HepG2 (cell line): ENCODE measurements at regions not wholly inside any gene's neighbourhood (a gene's known extent, or its start where the extent isn't known, plus 50 kb on each side); places are given as distances from the start of the nearest gene placed in this dataset.

ENCODE experiments used
- ATAC-seq: fragments of 200-7000 bp; cut with Tn5 transposase; 3 replicates; pipeline ENCODE4 v1.9.1; 2020; ENCODE audit warnings: mild to moderate bottlenecking, moderate library complexity
- BruUV-seq: library from RNA; stranded (reverse); fragments of 400-500 nt; replicated peaks from 2 replicates; lab custom pipeline; 2021; lab: Mats Ljungman, UMichigan
- CTCF ChIA-PET: fragments of 300-600 bp; formaldehyde crosslinking; extraction: SDS; loops from one replicate; lab custom pipeline; 2021; ENCODE audit warnings: low total read pairs, inconsistent platforms, low intra/inter-chr PET ratio; lab: Yijun Ruan, JAX
- POLR2A ChIA-PET: fragments of 350-600 bp; sonication (Branson Sonifier 250); formaldehyde crosslinking; loops from one replicate; lab custom pipeline; 2020; ENCODE audit warnings: antibody characterized with exemption, inconsistent platforms; lab: Yijun Ruan, JAX
- DNase-seq: peaks from one replicate; pipeline ENCODE4 v3.0.0-alpha.2; 2015; ENCODE audit warnings: low spot score
- FAIRE-seq: peaks from 3 replicates; lab custom pipeline; 2011; peaks lifted over from hg19 to GRCh38; lab: Jason Lieb, UNC
- H2AFZ ChIP-seq: one replicate; pipeline ENCODE4 v1.6.1; 2011; ENCODE audit warnings: low read length, inconsistent platforms
- H3K27ac ChIP-seq: fragments of 300-600 bp; 3 replicates; pipeline ENCODE4 v1.8.0; 2011; ENCODE audit warnings: mixed run types, mild to moderate bottlenecking, mixed read lengths, low read length, inconsistent platforms; ENCODE audit not compliant: insufficient read depth; ENCODE audit errors: extremely low read length
- H3K27me3 ChIP-seq, 2 experiments: fragments of 200-600 bp in 1 of 2; 2 replicates in 1 of 2; 3 replicates in 1 of 2; pipeline versions ENCODE4 v1.6.0 to v1.8.0; 2011; ENCODE audit warnings: low read length in 2 of 2, mild to moderate bottlenecking in 2 of 2, moderate library complexity in 2 of 2, inconsistent platforms in 1 of 2; ENCODE audit not compliant: insufficient read depth in 2 of 2, control insufficient read depth in 1 of 2
- H3K36me3 ChIP-seq, 2 experiments: fragments of 200-600 bp in 1 of 2; replicated peaks in 1 of 2; 2 replicates in 1 of 2; 3 replicates in 1 of 2; pipeline versions ENCODE4 v1.5.1 to v1.8.0; 2011; ENCODE audit warnings: low read length in 2 of 2, inconsistent platforms in 1 of 2; ENCODE audit not compliant: insufficient read depth in 2 of 2, control insufficient read depth in 1 of 2
- H3K4me1 ChIP-seq: 2 replicates; pipeline ENCODE4 v1.5.1; 2012; ENCODE audit warnings: low read length, inconsistent platforms; ENCODE audit not compliant: insufficient read depth
- H3K4me2 ChIP-seq: 2 replicates; pipeline ENCODE4 v1.6.0; 2011; ENCODE audit warnings: low read depth, low read length, inconsistent platforms
- H3K4me3 ChIP-seq, 3 experiments: fragments of 200-600 bp in 1 of 3; sonication (generic), shearing (Covaris generic) in 1 of 3; replicated peaks in 1 of 3; 2 replicates each; pipeline ENCODE4 v1.5.1; 2011 to 2016; ENCODE audit warnings: low read length in 3 of 3, inconsistent platforms in 2 of 3, low read depth in 2 of 3, mild to moderate bottlenecking in 2 of 3, control low read depth in 1 of 3, mixed read lengths in 1 of 3; ENCODE audit not compliant: insufficient read depth in 1 of 3
- H3K79me2 ChIP-seq: one replicate; pipeline ENCODE4 v1.6.1; 2011; ENCODE audit warnings: low read length, inconsistent platforms; ENCODE audit not compliant: insufficient read depth
- H3K9ac ChIP-seq: 2 replicates; pipeline ENCODE4 v1.6.0; 2011; ENCODE audit warnings: mild to moderate bottlenecking, low read depth, low read length, inconsistent platforms; ENCODE audit not compliant: insufficient read depth
- H3K9me3 ChIP-seq: 2 replicates; pipeline ENCODE4 v1.5.1; 2012; ENCODE audit warnings: mild to moderate bottlenecking, low read length
- H4K20me1 ChIP-seq: 2 replicates; pipeline ENCODE4 v1.6.0; 2011; ENCODE audit warnings: inconsistent platforms, mild to moderate bottlenecking, low read length, moderate library complexity; ENCODE audit not compliant: insufficient read depth
- EED ChIP-seq: sonication (generic); formaldehyde crosslinking; IDR thresholded peaks from 2 replicates; pipeline ENCODE4 v1.5.0; 2020; ENCODE audit warnings: mild to moderate bottlenecking, missing genetic modification reagents
- HMG20B ChIP-seq: conservative IDR thresholded peaks from 2 replicates; pipeline ENCODE4 v1.6.1; 2016; ENCODE audit warnings: missing genetic modification reagents, missing compliant biosample characterization
- MZF1 ChIP-seq: sonication (generic); formaldehyde crosslinking; IDR thresholded peaks from 2 replicates; pipeline ENCODE4 v1.8.1; 2023; ENCODE audit warnings: mild to moderate bottlenecking, missing genetic modification reagents, borderline replicate concordance
- NR2F6 ChIP-seq, 2 experiments: IDR thresholded peaks; 2 replicates each; pipeline ENCODE4 v1.6.1; 2016; ENCODE audit warnings: antibody characterized with exemption in 1 of 2, mild to moderate bottlenecking in 1 of 2
- PHF8 ChIP-seq: sonication (generic); formaldehyde crosslinking; IDR thresholded peaks from 2 replicates; pipeline ENCODE4 v1.5.0; 2020; ENCODE audit warnings: missing genetic modification reagents
- POGZ ChIP-seq: sonication (generic); formaldehyde crosslinking; IDR thresholded peaks from 2 replicates; pipeline ENCODE4 v1.4.0; 2020; ENCODE audit warnings: mild to moderate bottlenecking, missing genetic modification reagents
- SUZ12 ChIP-seq: fragments of 150-350 bp; IDR thresholded peaks from 2 replicates; pipeline ENCODE4 v1.6.1; 2014; ENCODE audit warnings: low read depth, low read length
- ZBTB1 ChIP-seq: sonication (generic); formaldehyde crosslinking; IDR thresholded peaks from 2 replicates; pipeline ENCODE4 v1.4.0; 2020; ENCODE audit warnings: missing genetic modification reagents, borderline replicate concordance
- ZMYM3 ChIP-seq: sonication (generic); formaldehyde crosslinking; IDR thresholded peaks from 2 replicates; pipeline ENCODE4 v1.5.1; 2020; ENCODE audit warnings: mild to moderate bottlenecking, missing genetic modification reagents
- ZNF468 ChIP-seq: sonication (generic); formaldehyde crosslinking; IDR thresholded peaks from 2 replicates; pipeline ENCODE4 v1.8.0; 2022; ENCODE audit warnings: mild to moderate bottlenecking, moderate library complexity, missing genetic modification reagents
- ZNF501 ChIP-seq: sonication (generic); formaldehyde crosslinking; IDR thresholded peaks from 2 replicates; pipeline ENCODE4 v1.5.1; 2020; ENCODE audit warnings: mild to moderate bottlenecking, moderate library complexity, missing genetic modification reagents
- ZNF552 ChIP-seq: sonication (generic); formaldehyde crosslinking; IDR thresholded peaks from 2 replicates; pipeline ENCODE4 v1.9.0; 2022; ENCODE audit warnings: missing genetic modification reagents, mild to moderate bottlenecking, borderline replicate concordance
- ZNF619 ChIP-seq: sonication (generic); formaldehyde crosslinking; IDR thresholded peaks from 2 replicates; pipeline ENCODE4 v1.4.0; 2020; ENCODE audit warnings: mild to moderate bottlenecking, missing genetic modification reagents
- ZNF670 ChIP-seq: sonication (generic); formaldehyde crosslinking; IDR thresholded peaks from 2 replicates; pipeline ENCODE4 v1.8.0; 2022; ENCODE audit warnings: mild to moderate bottlenecking, missing genetic modification reagents, borderline replicate concordance
- ZNF83 ChIP-seq: sonication (generic); formaldehyde crosslinking; IDR thresholded peaks from 2 replicates; pipeline ENCODE4 v1.4.0; 2020; ENCODE audit warnings: missing genetic modification reagents, mild to moderate bottlenecking, borderline replicate concordance
- WGBS: methylation state at CpG from one replicate; pipeline ENCODE4 v1.1.6; 2017; ENCODE audit warnings: low lambda C conversion rate; 5-methylcytosine and 5-hydroxymethylcytosine counted together
- in situ Hi-C: cut with HindIII; loops from 2 replicates; pipeline ENCODE4 v1.10.0; 2017; ENCODE audit warnings: low pct_unique_long_range_greater_than_20kb; ENCODE audit not compliant: extremely low pct_ligation_motif_present
- intact Hi-C: fragments of 100-400 bp; cut with micrococcal nuclease; formaldehyde crosslinking; loops from one replicate; pipeline ENCODE4 v1.10.0; 2022; ENCODE audit not compliant: unreplicated experiment
- TF ChIP-seq, protein P1 (sequence below): sonication (generic); formaldehyde crosslinking; IDR thresholded peaks from 2 replicates; pipeline ENCODE4 v1.4.0; 2020; ENCODE audit warnings: missing genetic modification reagents
- TF ChIP-seq, protein P2 (sequence below): sonication (generic); formaldehyde crosslinking; IDR thresholded peaks from 2 replicates; pipeline ENCODE4 v1.4.0; 2020; ENCODE audit warnings: mild to moderate bottlenecking, missing genetic modification reagents
- TF ChIP-seq, protein P3 (sequence below): sonication (generic); formaldehyde crosslinking; IDR thresholded peaks from 2 replicates; pipeline ENCODE4 v1.4.0; 2020; ENCODE audit warnings: missing genetic modification reagents

DNA sequence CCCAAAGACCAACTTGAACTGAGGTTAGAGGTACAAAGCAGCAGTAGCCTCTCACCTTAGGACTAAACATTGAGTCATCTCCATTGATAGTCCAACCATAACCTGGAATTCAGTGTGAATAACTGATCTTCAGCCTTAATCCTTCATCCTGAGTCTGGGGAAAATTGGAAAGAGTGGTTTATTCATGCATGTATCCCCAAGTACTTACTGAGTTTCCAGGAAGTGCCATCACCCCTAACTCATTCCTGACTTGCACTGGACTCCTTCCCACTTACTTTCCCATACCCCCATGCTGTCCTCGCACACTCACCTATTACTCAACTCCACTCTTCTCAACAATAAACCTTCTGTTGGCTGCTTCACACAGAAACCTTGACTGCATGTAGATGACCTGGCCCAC, 161.4 kb upstream of the ZNF462 start:
- ATAC-seq = no peak
- FAIRE-seq = no peak
- Histone ChIP-seq H2AFZ (no peak overlapping the region), H3K4me1 (no peaks in the 10 kb centered on the region), H3K27me3 (0 out of 5 replicates have a peak, but pooled peaks cover 0 to 6% of the 10 kb centered on the region in 2 experiments), H4K20me1 (no peaks in the 10 kb centered on the region), H3K4me2 (no peak overlapping the region), H3K4me3 (no peak overlapping the region), H3K79me2 (no peaks in the 10 kb centered on the region), H3K9ac (no peak overlapping the region), H3K36me3 (no peaks in the 10 kb centered on the region), H3K27ac (no peak overlapping the region), H3K9me3 (no peaks in the 10 kb centered on the region)
- no TSS peak for BruUV-seq
- 0% methylated on average over 1 of the region's 1 CpG for WGBS
- ChIA-PET CTCF (no interaction called here), POLR2A (no interaction called here)
- TF ChIP-seq NR2F6 (IDR thresholded peaks at IDR 0.05) (no peak), NR2F6 (CRISPR knock-in tag; IDR thresholded peaks at IDR 0.05) (no peak), MZF1 (CRISPR knock-in tag) (no peak), ZNF670 (CRISPR knock-in tag) (no peak), POGZ (CRISPR knock-in tag) (no peak), SUZ12 (no peak), EED (CRISPR knock-in tag) (no peak), ZBTB1 (CRISPR knock-in tag) (no peak), PHF8 (CRISPR knock-in tag) (no peak), HMG20B (no peak), ZNF501 (CRISPR knock-in tag) (no peak), ZNF468 (CRISPR knock-in tag) (no peak), ZNF552 (CRISPR knock-in tag) (no peak), ZNF619 (CRISPR knock-in tag) (no peak), ZNF83 (no peak), ZMYM3 (CRISPR knock-in tag) (no peak)
- TF ChIP-seq, protein P1, sequence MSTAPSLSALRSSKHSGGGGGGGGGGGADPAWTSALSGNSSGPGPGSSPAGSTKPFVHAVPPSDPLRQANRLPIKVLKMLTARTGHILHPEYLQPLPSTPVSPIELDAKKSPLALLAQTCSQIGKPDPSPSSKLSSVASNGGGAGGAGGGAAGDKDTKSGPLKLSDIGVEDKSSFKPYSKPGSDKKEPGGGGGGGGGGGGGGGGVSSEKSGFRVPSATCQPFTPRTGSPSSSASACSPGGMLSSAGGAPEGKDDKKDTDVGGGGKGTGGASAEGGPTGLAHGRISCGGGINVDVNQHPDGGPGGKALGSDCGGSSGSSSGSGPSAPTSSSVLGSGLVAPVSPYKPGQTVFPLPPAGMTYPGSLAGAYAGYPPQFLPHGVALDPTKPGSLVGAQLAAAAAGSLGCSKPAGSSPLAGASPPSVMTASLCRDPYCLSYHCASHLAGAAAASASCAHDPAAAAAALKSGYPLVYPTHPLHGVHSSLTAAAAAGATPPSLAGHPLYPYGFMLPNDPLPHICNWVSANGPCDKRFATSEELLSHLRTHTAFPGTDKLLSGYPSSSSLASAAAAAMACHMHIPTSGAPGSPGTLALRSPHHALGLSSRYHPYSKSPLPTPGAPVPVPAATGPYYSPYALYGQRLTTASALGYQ = no peak
- TF ChIP-seq, protein P2, sequence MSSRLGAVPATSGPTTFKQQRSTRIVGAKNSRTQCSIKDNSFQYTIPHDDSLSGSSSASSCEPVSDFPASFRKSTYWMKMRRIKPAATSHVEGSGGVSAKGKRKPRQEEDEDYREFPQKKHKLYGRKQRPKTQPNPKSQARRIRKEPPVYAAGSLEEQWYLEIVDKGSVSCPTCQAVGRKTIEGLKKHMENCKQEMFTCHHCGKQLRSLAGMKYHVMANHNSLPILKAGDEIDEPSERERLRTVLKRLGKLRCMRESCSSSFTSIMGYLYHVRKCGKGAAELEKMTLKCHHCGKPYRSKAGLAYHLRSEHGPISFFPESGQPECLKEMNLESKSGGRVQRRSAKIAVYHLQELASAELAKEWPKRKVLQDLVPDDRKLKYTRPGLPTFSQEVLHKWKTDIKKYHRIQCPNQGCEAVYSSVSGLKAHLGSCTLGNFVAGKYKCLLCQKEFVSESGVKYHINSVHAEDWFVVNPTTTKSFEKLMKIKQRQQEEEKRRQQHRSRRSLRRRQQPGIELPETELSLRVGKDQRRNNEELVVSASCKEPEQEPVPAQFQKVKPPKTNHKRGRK (CRISPR knock-in tag) = no peak
- TF ChIP-seq, protein P3, sequence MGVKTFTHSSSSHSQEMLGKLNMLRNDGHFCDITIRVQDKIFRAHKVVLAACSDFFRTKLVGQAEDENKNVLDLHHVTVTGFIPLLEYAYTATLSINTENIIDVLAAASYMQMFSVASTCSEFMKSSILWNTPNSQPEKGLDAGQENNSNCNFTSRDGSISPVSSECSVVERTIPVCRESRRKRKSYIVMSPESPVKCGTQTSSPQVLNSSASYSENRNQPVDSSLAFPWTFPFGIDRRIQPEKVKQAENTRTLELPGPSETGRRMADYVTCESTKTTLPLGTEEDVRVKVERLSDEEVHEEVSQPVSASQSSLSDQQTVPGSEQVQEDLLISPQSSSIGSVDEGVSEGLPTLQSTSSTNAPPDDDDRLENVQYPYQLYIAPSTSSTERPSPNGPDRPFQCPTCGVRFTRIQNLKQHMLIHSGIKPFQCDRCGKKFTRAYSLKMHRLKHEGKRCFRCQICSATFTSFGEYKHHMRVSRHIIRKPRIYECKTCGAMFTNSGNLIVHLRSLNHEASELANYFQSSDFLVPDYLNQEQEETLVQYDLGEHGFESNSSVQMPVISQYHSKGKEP = no peak
- DNase-seq = no peak
- intact Hi-C loops = no loop called here
- in situ Hi-C loops = no loop called here
